HEK293 (cell line): ENCODE measurements at regions not wholly inside any gene's neighbourhood (a gene's known extent, or its start where the extent isn't known, plus 50 kb on each side); places are given as distances from the start of the nearest gene placed in this dataset.

ENCODE experiments used
- SCRT1 ChIP-seq: fragments of 450-650 bp; formaldehyde crosslinking; IDR thresholded peaks from 2 replicates; pipeline ENCODE4 v1.5.1; 2016; ENCODE audit warnings: missing biosample characterization, missing genetic modification characterization, borderline replicate concordance
- YY1 ChIP-seq: fragments of 450-650 bp; formaldehyde crosslinking; IDR thresholded peaks from 2 replicates; pipeline ENCODE4 v1.5.1; 2018; ENCODE audit warnings: missing biosample characterization, missing genetic modification characterization
- ZNF274 ChIP-seq, 2 experiments: fragments of 200-500 bp in 1 of 2; fragments of 450-650 bp in 1 of 2; sonication (Bioruptor generic) in 1 of 2; formaldehyde crosslinking in 1 of 2; IDR thresholded peaks; 2 replicates each; pipeline versions ENCODE4 v1.5.1 to v1.6.1; 2014 to 2016; ENCODE audit warnings: borderline replicate concordance in 1 of 2, inconsistent platforms in 1 of 2, low read length in 1 of 2, missing biosample characterization in 1 of 2, missing genetic modification characterization in 1 of 2
- ZNF335 ChIP-seq: fragments of 450-650 bp; formaldehyde crosslinking; conservative IDR thresholded peaks from 2 replicates; pipeline ENCODE4 v1.5.1; 2016; ENCODE audit warnings: missing biosample characterization, missing genetic modification characterization
- ZNF561 ChIP-seq: fragments of 450-650 bp; IDR thresholded peaks from 2 replicates; pipeline ENCODE4 v1.5.1; 2018; ENCODE audit warnings: missing biosample characterization, missing genetic modification characterization, borderline replicate concordance
- ZNF623 ChIP-seq: fragments of 450-650 bp; formaldehyde crosslinking; IDR thresholded peaks from 2 replicates; pipeline ENCODE4 v1.5.1; 2016; ENCODE audit warnings: missing biosample characterization, missing genetic modification characterization
- ZNF768 ChIP-seq: fragments of 450-650 bp; formaldehyde crosslinking; IDR thresholded peaks from 2 replicates; pipeline ENCODE4 v1.5.1; 2018; ENCODE audit warnings: missing biosample characterization, mild to moderate bottlenecking, missing genetic modification characterization
- TF ChIP-seq, protein P1 (sequence below): fragments of 450-650 bp; formaldehyde crosslinking; IDR thresholded peaks from 2 replicates; pipeline ENCODE4 v1.5.1; 2016; ENCODE audit warnings: missing biosample characterization, missing genetic modification characterization
- TF ChIP-seq, protein P2 (sequence below): fragments of 450-650 bp; formaldehyde crosslinking; IDR thresholded peaks from 2 replicates; pipeline ENCODE4 v1.5.1; 2016; ENCODE audit warnings: missing biosample characterization, missing genetic modification characterization, borderline replicate concordance
- TF ChIP-seq, protein P3 (sequence below): fragments of 450-650 bp; formaldehyde crosslinking; IDR thresholded peaks from 2 replicates; pipeline ENCODE4 v1.5.1; 2017; ENCODE audit warnings: missing biosample characterization, mild to moderate bottlenecking, missing genetic modification characterization, moderate library complexity

DNA sequence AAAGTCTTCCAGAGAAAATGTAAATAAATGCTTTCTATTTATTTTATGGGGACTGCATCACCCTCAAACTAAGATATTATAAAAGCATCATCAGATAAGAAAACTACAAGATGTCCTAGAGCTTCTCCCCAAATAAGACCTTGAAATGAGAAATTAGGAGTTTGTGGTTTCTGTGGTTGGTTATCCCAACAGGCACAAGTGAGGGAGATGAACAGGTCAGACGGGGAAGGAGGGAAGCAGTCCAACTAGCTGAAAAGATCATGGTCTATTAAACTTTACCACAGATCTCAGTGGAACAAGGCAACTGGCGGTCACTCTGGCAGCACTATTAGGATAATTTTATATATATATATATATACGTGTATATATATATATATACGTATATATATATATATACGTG, 319.3 kb upstream of the GRID2 start:
- TF ChIP-seq ZNF623 (tag by site-specific recombination) (no peak), ZNF274 (IDR thresholded peaks at IDR 0.05; ENCODE audit: low read length) (no peak), ZNF274 (tag by site-specific recombination; IDR thresholded peaks at IDR 0.05; ENCODE audit: borderline replicate concordance) (no peak), YY1 (tag by site-specific recombination) (no peak), ZNF335 (tag by site-specific recombination) (no peak), ZNF768 (tag by site-specific recombination) (no peak), ZNF561 (tag by site-specific recombination) (no peak), SCRT1 (tag by site-specific recombination) (no peak)
- TF ChIP-seq, protein P1, sequence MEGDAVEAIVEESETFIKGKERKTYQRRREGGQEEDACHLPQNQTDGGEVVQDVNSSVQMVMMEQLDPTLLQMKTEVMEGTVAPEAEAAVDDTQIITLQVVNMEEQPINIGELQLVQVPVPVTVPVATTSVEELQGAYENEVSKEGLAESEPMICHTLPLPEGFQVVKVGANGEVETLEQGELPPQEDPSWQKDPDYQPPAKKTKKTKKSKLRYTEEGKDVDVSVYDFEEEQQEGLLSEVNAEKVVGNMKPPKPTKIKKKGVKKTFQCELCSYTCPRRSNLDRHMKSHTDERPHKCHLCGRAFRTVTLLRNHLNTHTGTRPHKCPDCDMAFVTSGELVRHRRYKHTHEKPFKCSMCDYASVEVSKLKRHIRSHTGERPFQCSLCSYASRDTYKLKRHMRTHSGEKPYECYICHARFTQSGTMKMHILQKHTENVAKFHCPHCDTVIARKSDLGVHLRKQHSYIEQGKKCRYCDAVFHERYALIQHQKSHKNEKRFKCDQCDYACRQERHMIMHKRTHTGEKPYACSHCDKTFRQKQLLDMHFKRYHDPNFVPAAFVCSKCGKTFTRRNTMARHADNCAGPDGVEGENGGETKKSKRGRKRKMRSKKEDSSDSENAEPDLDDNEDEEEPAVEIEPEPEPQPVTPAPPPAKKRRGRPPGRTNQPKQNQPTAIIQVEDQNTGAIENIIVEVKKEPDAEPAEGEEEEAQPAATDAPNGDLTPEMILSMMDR (tag by site-specific recombination): no peak
- TF ChIP-seq, protein P2, sequence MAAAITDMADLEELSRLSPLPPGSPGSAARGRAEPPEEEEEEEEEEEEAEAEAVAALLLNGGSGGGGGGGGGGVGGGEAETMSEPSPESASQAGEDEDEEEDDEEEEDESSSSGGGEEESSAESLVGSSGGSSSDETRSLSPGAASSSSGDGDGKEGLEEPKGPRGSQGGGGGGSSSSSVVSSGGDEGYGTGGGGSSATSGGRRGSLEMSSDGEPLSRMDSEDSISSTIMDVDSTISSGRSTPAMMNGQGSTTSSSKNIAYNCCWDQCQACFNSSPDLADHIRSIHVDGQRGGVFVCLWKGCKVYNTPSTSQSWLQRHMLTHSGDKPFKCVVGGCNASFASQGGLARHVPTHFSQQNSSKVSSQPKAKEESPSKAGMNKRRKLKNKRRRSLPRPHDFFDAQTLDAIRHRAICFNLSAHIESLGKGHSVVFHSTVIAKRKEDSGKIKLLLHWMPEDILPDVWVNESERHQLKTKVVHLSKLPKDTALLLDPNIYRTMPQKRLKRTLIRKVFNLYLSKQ (tag by site-specific recombination): no peak
- TF ChIP-seq, protein P3, sequence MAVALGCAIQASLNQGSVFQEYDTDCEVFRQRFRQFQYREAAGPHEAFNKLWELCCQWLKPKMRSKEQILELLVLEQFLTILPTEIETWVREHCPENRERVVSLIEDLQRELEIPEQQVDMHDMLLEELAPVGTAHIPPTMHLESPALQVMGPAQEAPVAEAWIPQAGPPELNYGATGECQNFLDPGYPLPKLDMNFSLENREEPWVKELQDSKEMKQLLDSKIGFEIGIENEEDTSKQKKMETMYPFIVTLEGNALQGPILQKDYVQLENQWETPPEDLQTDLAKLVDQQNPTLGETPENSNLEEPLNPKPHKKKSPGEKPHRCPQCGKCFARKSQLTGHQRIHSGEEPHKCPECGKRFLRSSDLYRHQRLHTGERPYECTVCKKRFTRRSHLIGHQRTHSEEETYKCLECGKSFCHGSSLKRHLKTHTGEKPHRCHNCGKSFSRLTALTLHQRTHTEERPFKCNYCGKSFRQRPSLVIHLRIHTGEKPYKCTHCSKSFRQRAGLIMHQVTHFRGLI (tag by site-specific recombination): no peak
